GM12878 (cell line): ENCODE measurements at regions not wholly inside any gene's neighbourhood (a gene's known extent, or its start where the extent isn't known, plus 50 kb on each side); places are given as distances from the start of the nearest gene placed in this dataset.

Experiments
- ATAC-seq: fragments of 200-7000 bp; cut with Tn5 transposase; 3 replicates; pipeline ENCODE4 v1.9.1; 2020; ENCODE audit warnings: mild to moderate bottlenecking, moderate library complexity
- BruUV-seq: library from RNA; stranded (reverse); fragments of 400-500 nt; replicated peaks from 2 replicates; lab custom pipeline; 2021; lab: Mats Ljungman, UMichigan
- CTCF ChIA-PET: fragments of 300-600 bp; sonication (Branson Sonifier 250); formaldehyde crosslinking; extraction: SDS; loops from one replicate; lab custom pipeline; 2021; ENCODE audit warnings: inconsistent platforms; lab: Yijun Ruan, JAX
- POLR2A ChIA-PET: fragments of 350-600 bp; formaldehyde crosslinking; extraction: SDS; loops from one replicate; lab custom pipeline; 2021; ENCODE audit warnings: inconsistent platforms; lab: Charles Lee
- RAD21 ChIA-PET: fragments of 300-600 bp; sonication (Branson Sonifier 250); formaldehyde crosslinking; loops from one replicate; lab custom pipeline; 2023; ENCODE audit warnings: antibody characterized with exemption; ENCODE audit not compliant: unreplicated experiment; lab: Charles Lee
- SMC1A ChIA-PET: fragments of 300-600 bp; sonication (Branson Sonifier 250); formaldehyde crosslinking; loops from one replicate; lab custom pipeline; 2023; ENCODE audit not compliant: unreplicated experiment, uncharacterized antibody; lab: Charles Lee
- DNase-seq: peaks from one replicate; pipeline ENCODE4 v3.0.0-alpha.2; 2011; ENCODE audit warnings: low read depth, low spot score
- FAIRE-seq: peaks from 3 replicates; lab custom pipeline; 2011; peaks lifted over from hg19 to GRCh38; lab: Jason Lieb, UNC
- H2AFZ ChIP-seq: 2 replicates; pipeline ENCODE4 v1.6.0; 2011; ENCODE audit warnings: low read depth, low read length, control low read depth; ENCODE audit not compliant: control insufficient read depth
- H3K27ac ChIP-seq: 2 replicates; pipeline ENCODE4 v1.5.1; 2011; ENCODE audit warnings: control low read depth; ENCODE audit not compliant: control insufficient read depth, insufficient read depth
- H3K27me3 ChIP-seq, 2 experiments: replicated peaks in 1 of 2; 2 replicates each; pipeline versions ENCODE4 v1.6.0 to v1.6.1; 2011; ENCODE audit warnings: low read length in 1 of 2; ENCODE audit not compliant: control insufficient read depth in 2 of 2, insufficient read depth in 2 of 2
- H3K36me3 ChIP-seq, 2 experiments: 2 replicates each; pipeline ENCODE4 v1.5.1; 2011; ENCODE audit warnings: low read length in 1 of 2; ENCODE audit not compliant: control insufficient read depth in 2 of 2, insufficient read depth in 2 of 2
- H3K4me1 ChIP-seq: 2 replicates; pipeline ENCODE4 v1.6.1; 2011; ENCODE audit warnings: mild to moderate bottlenecking, low read length, moderate library complexity, mixed read lengths; ENCODE audit not compliant: control insufficient read depth, insufficient read depth
- H3K4me2 ChIP-seq: 2 replicates; pipeline ENCODE4 v1.6.0; 2011; ENCODE audit warnings: control low read depth; ENCODE audit not compliant: control insufficient read depth, insufficient read depth
- H3K4me3 ChIP-seq: fragments of 200-600 bp; sonication (generic); 2 replicates; pipeline ENCODE4 v1.5.1; 2016
- H3K79me2 ChIP-seq: 2 replicates; pipeline ENCODE4 v1.6.0; 2011; ENCODE audit warnings: low read length; ENCODE audit not compliant: control insufficient read depth, insufficient read depth
- H3K9ac ChIP-seq: 2 replicates; pipeline ENCODE4 v1.8.0; 2011; ENCODE audit warnings: low read length, control low read depth, mixed read lengths; ENCODE audit not compliant: control insufficient read depth, insufficient read depth
- H3K9me3 ChIP-seq: replicated peaks from 3 replicates; pipeline ENCODE4 v1.5.1; 2011; ENCODE audit warnings: mild to moderate bottlenecking, low read length; ENCODE audit not compliant: control insufficient read depth, insufficient read depth
- H4K20me1 ChIP-seq: 2 replicates; pipeline ENCODE4 v1.6.0; 2011; ENCODE audit not compliant: control insufficient read depth, insufficient read depth
- BHLHE40 ChIP-seq, 2 experiments: fragments of 450-650 bp in 1 of 2; IDR thresholded peaks; 2 replicates each; pipeline ENCODE4 v1.6.1; 2011 to 2017; ENCODE audit warnings: low read depth in 2 of 2, borderline replicate concordance in 1 of 2, improper control_type of control experiment in 1 of 2, low read length in 1 of 2, mild to moderate bottlenecking in 1 of 2
- CHD2 ChIP-seq: IDR thresholded peaks from 2 replicates; pipeline ENCODE4 v1.6.1; 2011; ENCODE audit warnings: low read depth, low read length, improper control_type of control experiment, borderline replicate concordance
- NR2F1 ChIP-seq: fragments of 450-650 bp; conservative IDR thresholded peaks from 2 replicates; pipeline ENCODE4 v1.6.1; 2017; ENCODE audit warnings: mild to moderate bottlenecking
- RAD21 ChIP-seq: IDR thresholded peaks from 2 replicates; pipeline ENCODE4 v1.6.1; 2011; ENCODE audit warnings: mild to moderate bottlenecking, low read depth, low read length, moderate library complexity; ENCODE audit not compliant: insufficient read depth
- SIX5 ChIP-seq: IDR thresholded peaks from 2 replicates; pipeline ENCODE4 v1.6.1; 2011; ENCODE audit warnings: mild to moderate bottlenecking, low read depth, low read length, moderate library complexity; ENCODE audit not compliant: severe bottlenecking
- SP1 ChIP-seq: IDR thresholded peaks from one replicate; pipeline ENCODE4 v1.6.1; 2011; ENCODE audit warnings: low read depth, low read length
- SUPT20H ChIP-seq: IDR thresholded peaks from 2 replicates; pipeline ENCODE4 v1.6.1; 2011; ENCODE audit warnings: low read depth, mild to moderate bottlenecking, low read length, moderate library complexity, borderline replicate concordance; ENCODE audit not compliant: control insufficient read depth
- ZNF24 ChIP-seq: fragments of 450-650 bp; IDR thresholded peaks from 2 replicates; pipeline ENCODE4 v1.6.1; 2017; ENCODE audit warnings: antibody characterized with exemption, mild to moderate bottlenecking
- ZSCAN29 ChIP-seq: fragments of 450-650 bp; IDR thresholded peaks from 2 replicates; pipeline ENCODE4 v1.6.1; 2017; ENCODE audit warnings: mild to moderate bottlenecking, moderate library complexity
- WGBS: methylation state at CpG from one replicate; pipeline ENCODE4 v1.1.6; 2016; ENCODE audit warnings: low lambda C conversion rate; ENCODE audit not compliant: insufficient replicate concordance, insufficient coverage; ENCODE audit errors: missing lambda C conversion rate; 5-methylcytosine and 5-hydroxymethylcytosine counted together
- in situ Hi-C: fragments of 300-500 bp; cut with MboI; formaldehyde crosslinking; loops from 9 replicates; pipeline ENCODE4 v1.14.3; 2018; ENCODE audit warnings: mixed read lengths
- intact Hi-C: fragments of 100-400 bp; cut with micrococcal nuclease; formaldehyde crosslinking; loops from one replicate; pipeline ENCODE4 v1.14.2; 2022; ENCODE audit not compliant: unreplicated experiment
- TF ChIP-seq, protein P1 (sequence below): fragments of 450-650 bp; formaldehyde crosslinking; IDR thresholded peaks from 2 replicates; pipeline ENCODE4 v1.5.0; 2022; ENCODE audit warnings: mild to moderate bottlenecking, missing genetic modification characterization

DNA sequence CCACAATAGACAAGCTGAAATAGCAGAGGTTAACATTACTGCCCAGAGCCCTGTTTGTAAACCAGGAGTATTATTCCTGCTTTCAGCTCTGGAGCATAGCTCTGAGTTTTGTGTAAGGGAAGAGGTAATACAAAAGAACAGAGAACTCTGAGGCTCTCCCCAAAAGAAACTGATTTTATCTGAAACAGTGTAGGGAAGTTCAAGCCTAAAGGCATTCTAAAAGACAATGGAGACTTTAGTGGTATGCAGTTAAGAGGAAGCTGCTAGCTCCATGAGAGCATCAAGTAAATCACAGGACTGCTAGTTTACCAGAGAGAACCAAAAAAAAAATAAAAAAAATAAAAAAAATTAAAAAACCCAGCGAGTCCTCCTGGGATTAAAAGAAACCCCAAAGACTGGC is 146.6 kb upstream of the PCSK5 start:
- ChIA-PET POLR2A (no interaction called here), SMC1A (interaction anchor here (1.4 kb wide), 1 partner anchor 15 kb away, joined by 3 read pairs; no protein-coding TSS in a partner anchor), RAD21 (no interaction called here), CTCF (interaction anchor here (0.6 kb wide), 1 partner anchor 156 kb away, joined by 3 read pairs; no protein-coding TSS in a partner anchor)
- H3K4me1 ChIP-seq, result no peaks in the 10 kb centered on the region
- in situ Hi-C loops, result no loop called here
- WGBS, result 0% methylated on average over 1 of the region's 1 CpG
- FAIRE-seq (no peak), ATAC-seq (no peak), DNase-seq (no peak)
- intact Hi-C loops, result no loop called here
- no peak for TF ChIP-seq CHD2
- TF ChIP-seq ZSCAN29, result no peak
- no peak for TF ChIP-seq SUPT20H
- H3K9ac ChIP-seq, result no peak overlapping the region
- H3K4me2 ChIP-seq, result no peak overlapping the region
- H4K20me1 ChIP-seq, result no peaks in the 10 kb centered on the region
- H3K27me3 ChIP-seq, result no peaks in the 10 kb centered on the region
- no peak overlapping the region for H2AFZ ChIP-seq
- H3K36me3 ChIP-seq, result no peaks in the 10 kb centered on the region
- no peak overlapping the region for H3K27ac ChIP-seq
- no peak overlapping the region for H3K4me3 ChIP-seq
- H3K9me3 ChIP-seq, result no peaks in the 10 kb centered on the region
- BruUV-seq, result no TSS peak
- H3K79me2 ChIP-seq, result no peaks in the 10 kb centered on the region

DNA sequence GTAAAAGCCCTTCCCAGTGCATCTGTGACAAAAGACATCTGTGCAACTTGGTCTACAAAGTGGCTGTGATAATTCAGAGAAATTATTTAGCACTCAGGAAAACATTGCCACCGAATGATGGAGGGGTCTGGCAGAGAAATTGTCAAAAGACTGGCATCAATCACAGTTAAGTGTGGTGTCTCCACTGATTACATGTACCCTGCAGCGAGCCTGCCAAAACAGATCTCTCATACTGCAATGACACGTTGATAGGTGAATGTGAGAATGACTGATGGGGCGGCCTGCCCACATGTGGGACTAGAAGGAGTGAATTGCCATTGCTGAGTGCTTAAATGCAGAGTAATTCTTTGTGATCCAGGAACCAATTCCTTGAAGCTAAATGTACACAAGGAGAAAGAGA is 136.4 kb upstream of the PCSK5 start:
- no peaks in the 10 kb centered on the region for H3K36me3 ChIP-seq
- no peak overlapping the region for H3K27ac ChIP-seq
- H3K27me3 ChIP-seq, result no peaks in the 10 kb centered on the region
- SMC1A ChIA-PET, result interaction anchor here (1.1 kb wide), 1 partner anchor 14 kb away, joined by 3 read pairs; no protein-coding TSS in a partner anchor
- no peak overlapping the region for H3K4me3 ChIP-seq
- in situ Hi-C loops, result no loop called here
- H4K20me1 ChIP-seq, result no peaks in the 10 kb centered on the region
- RAD21 ChIA-PET, result no interaction called here
- no peak overlapping the region for H3K9ac ChIP-seq
- no TSS peak for BruUV-seq
- CTCF ChIA-PET, result no interaction called here
- H3K4me2 ChIP-seq, result no peak overlapping the region
- no peaks in the 10 kb centered on the region for H3K79me2 ChIP-seq
- ATAC-seq (no peak), DNase-seq (no peak), FAIRE-seq (no peak)
- no peaks in the 10 kb centered on the region for H3K4me1 ChIP-seq
- no peaks in the 10 kb centered on the region for H3K9me3 ChIP-seq
- TF ChIP-seq SIX5, result no peak
- TF ChIP-seq RAD21, result no peak
- no peak for TF ChIP-seq SP1
- no peak for TF ChIP-seq NR2F1
- TF ChIP-seq ZNF24, result no peak
- TF ChIP-seq, protein P1, sequence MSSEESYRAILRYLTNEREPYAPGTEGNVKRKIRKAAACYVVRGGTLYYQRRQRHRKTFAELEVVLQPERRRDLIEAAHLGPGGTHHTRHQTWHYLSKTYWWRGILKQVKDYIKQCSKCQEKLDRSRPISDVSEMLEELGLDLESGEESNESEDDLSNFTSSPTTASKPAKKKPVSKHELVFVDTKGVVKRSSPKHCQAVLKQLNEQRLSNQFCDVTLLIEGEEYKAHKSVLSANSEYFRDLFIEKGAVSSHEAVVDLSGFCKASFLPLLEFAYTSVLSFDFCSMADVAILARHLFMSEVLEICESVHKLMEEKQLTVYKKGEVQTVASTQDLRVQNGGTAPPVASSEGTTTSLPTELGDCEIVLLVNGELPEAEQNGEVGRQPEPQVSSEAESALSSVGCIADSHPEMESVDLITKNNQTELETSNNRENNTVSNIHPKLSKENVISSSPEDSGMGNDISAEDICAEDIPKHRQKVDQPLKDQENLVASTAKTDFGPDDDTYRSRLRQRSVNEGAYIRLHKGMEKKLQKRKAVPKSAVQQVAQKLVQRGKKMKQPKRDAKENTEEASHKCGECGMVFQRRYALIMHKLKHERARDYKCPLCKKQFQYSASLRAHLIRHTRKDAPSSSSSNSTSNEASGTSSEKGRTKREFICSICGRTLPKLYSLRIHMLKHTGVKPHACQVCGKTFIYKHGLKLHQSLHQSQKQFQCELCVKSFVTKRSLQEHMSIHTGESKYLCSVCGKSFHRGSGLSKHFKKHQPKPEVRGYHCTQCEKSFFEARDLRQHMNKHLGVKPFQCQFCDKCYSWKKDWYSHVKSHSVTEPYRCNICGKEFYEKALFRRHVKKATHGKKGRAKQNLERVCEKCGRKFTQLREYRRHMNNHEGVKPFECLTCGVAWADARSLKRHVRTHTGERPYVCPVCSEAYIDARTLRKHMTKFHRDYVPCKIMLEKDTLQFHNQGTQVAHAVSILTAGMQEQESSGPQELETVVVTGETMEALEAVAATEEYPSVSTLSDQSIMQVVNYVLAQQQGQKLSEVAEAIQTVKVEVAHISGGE (CRISPR knock-in tag), result no peak
- TF ChIP-seq BHLHE40 (IDR thresholded peaks at IDR 0.05; ENCODE audit: borderline replicate concordance in 1 of 2, low read depth in 2 of 2, low read length in 1 of 2), result no peak
- no peak for TF ChIP-seq SUPT20H
- intact Hi-C loops, result no loop called here
- POLR2A ChIA-PET, result no interaction called here
- WGBS, result 11% methylated on average over 4 of the region's 4 CpGs
- no peak overlapping the region for H2AFZ ChIP-seq
